ENCODE measurements at regions not wholly inside any gene's neighbourhood (a gene's known extent, or its start where the extent isn't known, plus 50 kb on each side); places are given as distances from the start of the nearest gene placed in this dataset.

DNA sequence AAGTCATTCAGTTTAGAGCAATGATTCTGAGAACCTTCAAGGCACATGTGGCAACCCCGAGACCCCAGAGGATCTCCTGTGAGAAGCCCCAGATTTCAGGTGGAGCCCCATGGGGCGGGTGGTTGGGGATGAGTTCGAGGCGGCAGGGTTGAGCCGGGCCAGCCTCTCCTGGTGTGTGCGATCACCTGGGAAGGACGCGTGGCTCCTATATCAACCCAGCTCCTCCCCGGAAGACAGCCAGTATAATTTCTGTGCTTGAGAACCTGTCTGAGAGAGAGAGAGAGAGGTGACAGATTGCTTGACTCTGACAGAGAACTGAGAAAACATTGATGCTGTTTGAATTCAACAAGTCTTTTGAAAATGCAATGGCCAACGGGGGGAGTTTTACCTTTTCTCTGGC lies 89.0 kb downstream of the TEX29 start:
- intact Hi-C loops (cut with micrococcal nuclease; ENCODE audit: unreplicated experiment): no loop called here
- BruUV-seq (replicated peaks): no TSS peak
- TF ChIP-seq CTCF (conservative IDR thresholded peaks at IDR 0.05) (no peak), EZH2 (IDR thresholded peaks at IDR 0.05; ENCODE audit: low read depth) (no peak)
- no peaks in the 10 kb centered on the region for H4K20me1 ChIP-seq (ENCODE audit: insufficient read depth)
- H3K4me2 ChIP-seq: no peak overlapping the region
- H3K4me3 ChIP-seq: no peak overlapping the region
- H2AFZ ChIP-seq: no peak overlapping the region
- H3K9me2 ChIP-seq (ENCODE audit: insufficient read depth): no peaks in the 10 kb centered on the region
- no peaks in the 10 kb centered on the region for H3K4me1 ChIP-seq (replicated peaks; ENCODE audit: insufficient read depth)
- peaks cover 100% of the 10 kb centered on the region for H3K27me3 ChIP-seq (ENCODE audit: insufficient read depth, low read depth)
- no peaks in the 10 kb centered on the region for H3F3A ChIP-seq (ENCODE audit: insufficient read depth, low read depth)
- no peaks in the 10 kb centered on the region for H3K36me3 ChIP-seq (ENCODE audit: low read depth)
- CTCF ChIA-PET: no interaction called here
- DNase-seq: no peak
- H3K9me3 ChIP-seq (ENCODE audit: insufficient read depth, low read depth): no peaks in the 10 kb centered on the region
- no peaks in the 10 kb centered on the region for H3K79me2 ChIP-seq (ENCODE audit: low read depth)
- no peak overlapping the region for H3K27ac ChIP-seq
- POLR2A ChIA-PET (ENCODE audit: unreplicated experiment): no interaction called here

DNA sequence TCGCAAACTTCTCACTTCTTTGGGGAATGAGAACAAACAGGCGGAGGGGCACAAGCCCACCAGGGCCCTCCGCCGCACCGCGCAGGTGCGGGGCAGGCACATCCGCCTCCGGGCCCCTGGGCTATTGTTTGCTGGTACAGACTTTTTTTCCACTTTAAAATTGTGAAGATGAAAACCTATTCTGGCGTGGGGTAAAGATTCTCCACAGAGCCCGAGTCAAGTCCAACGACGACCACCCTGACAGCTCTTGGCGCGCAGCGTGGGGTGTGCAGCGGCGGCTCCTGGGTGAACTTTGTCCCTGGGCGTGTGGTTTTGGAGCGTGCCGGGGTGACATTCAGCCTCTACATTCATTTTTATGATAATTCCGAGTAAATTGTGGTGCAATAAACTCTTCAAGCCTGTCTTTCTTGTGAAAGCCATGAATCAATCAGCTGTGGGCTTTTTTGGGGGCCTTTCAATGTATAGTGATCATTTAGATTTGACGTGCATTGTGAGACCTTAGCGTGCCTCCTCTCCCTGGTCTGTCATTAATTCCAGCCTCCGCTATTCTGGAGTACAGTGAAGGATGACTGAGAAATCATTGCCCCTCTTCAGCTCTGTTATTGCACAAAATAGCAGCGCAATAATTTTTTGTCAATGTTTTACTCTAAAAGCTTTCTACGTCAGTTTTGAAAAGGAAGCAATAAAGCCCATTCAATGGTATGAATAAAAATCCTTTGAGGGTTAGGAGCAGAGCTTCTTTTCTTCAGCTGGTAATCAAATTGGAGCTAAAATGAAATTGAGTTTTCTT lies 90.0 kb downstream of the TEX29 start:
- Histone ChIP-seq H3K36me3 (ENCODE audit: low read depth) (no peaks in the 10 kb centered on the region), H4K20me1 (ENCODE audit: insufficient read depth) (no peaks in the 10 kb centered on the region), H3K4me1 (replicated peaks; ENCODE audit: insufficient read depth) (no peaks in the 10 kb centered on the region), H3K27ac (no peak overlapping the region), H3K9me3 (ENCODE audit: insufficient read depth, low read depth) (no peaks in the 10 kb centered on the region), H3K9me2 (ENCODE audit: insufficient read depth) (no peaks in the 10 kb centered on the region), H2AFZ (no peak overlapping the region), H3F3A (ENCODE audit: insufficient read depth, low read depth) (no peaks in the 10 kb centered on the region), H3K27me3 (ENCODE audit: insufficient read depth, low read depth) (peaks cover 100% of the 10 kb centered on the region), H3K4me2 (no peak overlapping the region), H3K79me2 (ENCODE audit: low read depth) (no peaks in the 10 kb centered on the region), H3K4me3 (no peak overlapping the region)
- CTCF ChIA-PET: no interaction called here
- POLR2A ChIA-PET (ENCODE audit: unreplicated experiment): interaction anchor here (0.6 kb wide), 1 partner anchor 29 kb away, joined by 4 read pairs; no protein-coding TSS in a partner anchor
- intact Hi-C loops (cut with micrococcal nuclease; ENCODE audit: unreplicated experiment): no loop called here
- BruUV-seq (replicated peaks): no TSS peak
- TF ChIP-seq CTCF (conservative IDR thresholded peaks at IDR 0.05): no peak
- no peak for DNase-seq

DNA sequence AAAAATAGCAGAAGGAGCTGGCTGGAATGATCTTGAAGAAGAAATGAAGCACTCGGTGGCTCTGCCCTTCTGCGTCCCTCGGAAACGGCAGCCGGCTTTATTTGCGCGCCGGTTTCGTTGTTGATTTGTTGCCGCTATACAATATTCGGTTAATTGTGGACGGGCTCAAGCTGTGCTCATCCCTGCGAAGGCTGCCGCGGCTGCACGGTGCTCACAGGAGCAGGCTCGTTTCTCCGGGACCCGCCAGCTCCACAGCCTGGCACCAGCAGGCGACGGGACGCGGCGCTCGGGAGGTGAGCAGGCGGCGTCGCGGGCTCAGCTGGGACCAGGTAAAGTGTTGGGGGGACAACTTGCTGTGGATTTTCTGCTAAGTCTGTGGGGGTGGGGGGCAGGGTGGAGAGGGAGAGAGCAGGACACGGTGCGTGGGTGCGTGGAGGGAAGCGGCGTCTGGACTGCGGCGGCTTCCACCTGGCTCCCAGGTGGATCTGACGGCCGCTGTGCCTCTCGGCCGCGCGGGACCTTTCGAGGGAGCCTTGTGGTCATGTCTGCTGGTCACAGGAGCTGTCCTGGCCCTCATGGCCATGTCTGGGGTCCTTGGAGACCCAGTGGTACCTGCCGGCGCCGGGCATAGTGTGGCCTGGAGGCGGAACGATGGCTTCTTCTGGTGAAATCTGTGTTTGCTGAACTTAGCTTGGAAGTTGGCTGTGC lies 90.9 kb downstream of the TEX29 start:
- POLR2A ChIA-PET (ENCODE audit: unreplicated experiment): interaction anchor here (0.6 kb wide), 1 partner anchor 30 kb away, joined by 4 read pairs; no protein-coding TSS in a partner anchor
- Histone ChIP-seq H3K4me2 (no peak overlapping the region), H3F3A (ENCODE audit: insufficient read depth, low read depth) (no peaks in the 10 kb centered on the region), H3K9me2 (ENCODE audit: insufficient read depth) (no peaks in the 10 kb centered on the region), H4K20me1 (ENCODE audit: insufficient read depth) (no peaks in the 10 kb centered on the region), H3K27ac (no peak overlapping the region), H3K36me3 (ENCODE audit: low read depth) (no peaks in the 10 kb centered on the region), H3K9me3 (ENCODE audit: insufficient read depth, low read depth) (no peaks in the 10 kb centered on the region), H3K27me3 (ENCODE audit: insufficient read depth, low read depth) (peaks cover 100% of the 10 kb centered on the region), H3K79me2 (ENCODE audit: low read depth) (no peaks in the 10 kb centered on the region), H2AFZ (no peak overlapping the region), H3K4me1 (replicated peaks; ENCODE audit: insufficient read depth) (no peaks in the 10 kb centered on the region), H3K4me3 (no peak overlapping the region)
- CTCF ChIA-PET: no interaction called here
- no peak for TF ChIP-seq CTCF (conservative IDR thresholded peaks at IDR 0.05)
- TF ChIP-seq EZH2 (IDR thresholded peaks at IDR 0.05; ENCODE audit: low read depth): no peak
- no peak for DNase-seq
- intact Hi-C loops (cut with micrococcal nuclease; ENCODE audit: unreplicated experiment): no loop called here
- BruUV-seq (replicated peaks): no TSS peak

All from PC-9 (cell line).